HCT116 (cell line): ENCODE measurements at regions not wholly inside any gene's neighbourhood (a gene's known extent, or its start where the extent isn't known, plus 50 kb on each side); places are given as distances from the start of the nearest gene placed in this dataset.

Experiments used
- ATAC-seq: fragments of 200-7000 bp; cut with Tn5 transposase; 2 replicates; pipeline ENCODE4 v1.9.1; 2020; ENCODE audit warnings: mild to moderate bottlenecking, moderate library complexity
- BruUV-seq: library from RNA; stranded (reverse); fragments of 400-500 nt; replicated peaks from 2 replicates; lab custom pipeline; 2021; lab: Mats Ljungman, UMichigan
- CTCF ChIA-PET: fragments of 300-600 bp; sonication (Branson Sonifier 250); formaldehyde crosslinking; loops from one replicate; lab custom pipeline; 2021; ENCODE audit warnings: antibody characterized with exemption; lab: Charles Lee
- POLR2A ChIA-PET: fragments of 300-600, 350-600 bp; sonication (Branson Sonifier 250); formaldehyde crosslinking; loops from one replicate; lab custom pipeline; 2021; ENCODE audit warnings: antibody characterized with exemption; lab: Charles Lee
- RAD21 ChIA-PET, 2 experiments: fragments of 300-600 bp; sonication (Branson Sonifier 250); formaldehyde crosslinking; loops; one replicate each; lab custom pipeline; 2023; ENCODE audit warnings: low total read pairs in 2 of 2; ENCODE audit not compliant: uncharacterized antibody in 2 of 2, unreplicated experiment in 2 of 2, low non-redundant PET in 1 of 2; lab: Charles Lee
- DNase-seq: peaks from one replicate; pipeline ENCODE4 v3.0.0-alpha.2; 2010; ENCODE audit warnings: low read depth, low spot score
- H2AFZ ChIP-seq: fragments of 200-600 bp; shearing (Covaris generic), sonication (generic); 2 replicates; pipeline ENCODE4 v1.6.1; 2017; ENCODE audit warnings: low read depth, mixed run types, mixed read lengths, antibody characterized with exemption, low read length; ENCODE audit not compliant: poor library complexity, severe bottlenecking
- H3K27ac ChIP-seq: 2 replicates; pipeline ENCODE4 v1.5.1; 2012; ENCODE audit warnings: low read depth, low read length
- H3K27me3 ChIP-seq: fragments of 200-600 bp; sonication (generic); 2 replicates; pipeline ENCODE4 v1.6.1; 2016; ENCODE audit warnings: mixed run types, low read length, mixed read lengths; ENCODE audit not compliant: insufficient read depth
- H3K36me3 ChIP-seq, 2 experiments: fragments of 200-500 bp in 1 of 2; fragments of 200-600 bp in 1 of 2; sonication (Bioruptor generic) in 1 of 2; sonication (generic) in 1 of 2; 2 replicates each; pipeline versions ENCODE4 v1.5.1 to v1.6.1; 2014 to 2016; ENCODE audit warnings: low read length in 2 of 2, inconsistent platforms in 1 of 2, mixed read lengths in 1 of 2, mixed run types in 1 of 2; ENCODE audit not compliant: insufficient read depth in 2 of 2, control insufficient read depth in 1 of 2
- H3K4me1 ChIP-seq, 2 experiments: fragments of 200-600 bp in 1 of 2; sonication (generic) in 1 of 2; 2 replicates each; pipeline versions ENCODE4 v1.5.1 to v1.6.1; 2012 to 2017; ENCODE audit warnings: low read length in 2 of 2, inconsistent platforms in 1 of 2, mild to moderate bottlenecking in 1 of 2, mixed read lengths in 1 of 2, mixed run types in 1 of 2, moderate library complexity in 1 of 2; ENCODE audit not compliant: insufficient read depth in 2 of 2, control insufficient read depth in 1 of 2
- H3K4me2 ChIP-seq: fragments of 200-600 bp; sonication (generic); 2 replicates; pipeline ENCODE4 v1.6.1; 2017; ENCODE audit warnings: mixed run types, low read length, mixed read lengths
- H3K4me3 ChIP-seq, 2 experiments: fragments of 200-600 bp in 1 of 2; sonication (generic) in 1 of 2; replicated peaks in 1 of 2; 2 replicates each; pipeline ENCODE4 v1.5.1; 2011 to 2016; ENCODE audit warnings: low read length in 2 of 2, control low read depth in 1 of 2, low read depth in 1 of 2, mild to moderate bottlenecking in 1 of 2, mixed read lengths in 1 of 2, mixed run types in 1 of 2
- H3K79me2 ChIP-seq: fragments of 200-600 bp; sonication (generic); 2 replicates; pipeline ENCODE4 v1.6.1; 2017; ENCODE audit warnings: mild to moderate bottlenecking, mixed run types, low read length, moderate library complexity, mixed read lengths; ENCODE audit not compliant: insufficient read depth
- H3K9ac ChIP-seq: fragments of 200-600 bp; sonication (generic); 2 replicates; pipeline ENCODE4 v1.6.1; 2016; ENCODE audit warnings: low read length, mixed read lengths
- H3K9me2 ChIP-seq: fragments of 200-600 bp; sonication (generic), shearing (Covaris generic); 2 replicates; pipeline ENCODE4 v1.6.1; 2017; ENCODE audit warnings: mixed run types, mild to moderate bottlenecking, moderate library complexity; ENCODE audit not compliant: insufficient read depth
- H3K9me3 ChIP-seq, 2 experiments: fragments of 200-500 bp in 1 of 2; fragments of 200-600 bp in 1 of 2; sonication (Bioruptor generic) in 1 of 2; sonication (generic) in 1 of 2; 2 replicates each; pipeline ENCODE4 v1.6.1; 2014 to 2017; ENCODE audit warnings: low read length in 2 of 2, mixed read lengths in 2 of 2, inconsistent platforms in 1 of 2, low read depth in 1 of 2, mild to moderate bottlenecking in 1 of 2, mixed run types in 1 of 2, moderate library complexity in 1 of 2; ENCODE audit not compliant: control insufficient read depth in 1 of 2, insufficient read depth in 1 of 2
- H4K20me1 ChIP-seq: fragments of 200-600 bp; sonication (generic), shearing (Covaris generic); 2 replicates; pipeline ENCODE4 v1.6.1; 2017; ENCODE audit warnings: mixed run types, mild to moderate bottlenecking, moderate library complexity; ENCODE audit not compliant: insufficient read depth
- EGR1 ChIP-seq: IDR thresholded peaks from 2 replicates; pipeline ENCODE4 v1.6.1; 2012; ENCODE audit warnings: low read depth
- EZH2 ChIP-seq: fragments of 200-600 bp; sonication (generic); IDR thresholded peaks from 2 replicates; pipeline ENCODE4 v1.6.1; 2017; ENCODE audit warnings: antibody characterized with exemption, mixed run types
- JUND ChIP-seq: IDR thresholded peaks from 2 replicates; pipeline ENCODE4 v1.6.1; 2012
- RAD21 ChIP-seq: IDR thresholded peaks from 2 replicates; pipeline ENCODE4 v1.6.1; 2012; ENCODE audit warnings: low read depth, mild to moderate bottlenecking
- TCF7L2 ChIP-seq: IDR thresholded peaks from 2 replicates; pipeline ENCODE4 v1.7.0; 2011; ENCODE audit warnings: borderline replicate concordance, inconsistent platforms; ENCODE audit not compliant: insufficient read depth, insufficient read length; ENCODE audit errors: extremely low read depth
- intact Hi-C: fragments of 100-400 bp; cut with micrococcal nuclease; formaldehyde crosslinking; loops from 2 replicates; pipeline ENCODE4 v1.10.0; 2022
- TF ChIP-seq, protein P1 (sequence below), 3 experiments: fragments of 200-600 bp in 1 of 3; sonication (generic) in 1 of 3; IDR thresholded peaks in 2 of 3; conservative IDR thresholded peaks in 1 of 3; 2 replicates each; pipeline ENCODE4 v1.5.1; 2012 to 2017; ENCODE audit warnings: low read depth in 2 of 3, low read length in 2 of 3, antibody characterized with exemption in 1 of 3, borderline replicate concordance in 1 of 3, control low read depth in 1 of 3, mild to moderate bottlenecking in 1 of 3, mixed read lengths in 1 of 3, mixed run types in 1 of 3, moderate library complexity in 1 of 3; ENCODE audit not compliant: insufficient read depth in 1 of 3
- TF ChIP-seq, protein P2 (sequence below): IDR thresholded peaks from 2 replicates; pipeline ENCODE4 v1.6.1; 2012
- TF ChIP-seq, protein P3 (sequence below): IDR thresholded peaks from 2 replicates; pipeline ENCODE4 v1.6.1; 2012

DNA sequence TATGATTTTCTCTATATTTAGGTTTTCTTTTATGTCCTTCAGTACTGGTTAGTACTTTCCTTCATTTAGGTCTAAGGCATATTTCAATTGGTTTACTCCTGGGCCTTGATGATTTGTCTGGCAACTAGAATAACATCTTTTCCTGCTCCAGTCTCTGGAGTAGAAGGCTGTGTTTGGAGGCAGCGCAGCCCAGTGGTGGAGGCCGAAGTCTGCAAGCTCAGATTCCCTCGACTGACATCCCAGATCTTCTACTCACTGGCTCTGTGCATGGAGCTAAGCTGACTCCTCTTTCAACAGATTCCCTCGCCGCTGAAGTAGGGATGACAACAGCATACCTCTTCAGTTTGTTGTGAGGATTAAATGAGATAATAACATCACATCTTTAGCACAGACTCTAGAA is 141.0 kb downstream of the RAP2A start:
- Histone ChIP-seq H2AFZ (peak overlapping the region; percentile 37), H4K20me1 (no peaks in the 10 kb centered on the region), H3K27ac (no peak overlapping the region)
- ChIA-PET RAD21 (no interaction called here), POLR2A (no interaction called here)
- no peak for TF ChIP-seq EZH2
- TF ChIP-seq JUND: no peak
- TF ChIP-seq, protein P1, sequence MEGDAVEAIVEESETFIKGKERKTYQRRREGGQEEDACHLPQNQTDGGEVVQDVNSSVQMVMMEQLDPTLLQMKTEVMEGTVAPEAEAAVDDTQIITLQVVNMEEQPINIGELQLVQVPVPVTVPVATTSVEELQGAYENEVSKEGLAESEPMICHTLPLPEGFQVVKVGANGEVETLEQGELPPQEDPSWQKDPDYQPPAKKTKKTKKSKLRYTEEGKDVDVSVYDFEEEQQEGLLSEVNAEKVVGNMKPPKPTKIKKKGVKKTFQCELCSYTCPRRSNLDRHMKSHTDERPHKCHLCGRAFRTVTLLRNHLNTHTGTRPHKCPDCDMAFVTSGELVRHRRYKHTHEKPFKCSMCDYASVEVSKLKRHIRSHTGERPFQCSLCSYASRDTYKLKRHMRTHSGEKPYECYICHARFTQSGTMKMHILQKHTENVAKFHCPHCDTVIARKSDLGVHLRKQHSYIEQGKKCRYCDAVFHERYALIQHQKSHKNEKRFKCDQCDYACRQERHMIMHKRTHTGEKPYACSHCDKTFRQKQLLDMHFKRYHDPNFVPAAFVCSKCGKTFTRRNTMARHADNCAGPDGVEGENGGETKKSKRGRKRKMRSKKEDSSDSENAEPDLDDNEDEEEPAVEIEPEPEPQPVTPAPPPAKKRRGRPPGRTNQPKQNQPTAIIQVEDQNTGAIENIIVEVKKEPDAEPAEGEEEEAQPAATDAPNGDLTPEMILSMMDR (IDR thresholded peaks at IDR 0.05 in 2 of 3, conservative IDR thresholded peaks at IDR 0.05 in 1 of 3; ENCODE audit: borderline replicate concordance in 1 of 3, insufficient read depth in 1 of 3, low read depth in 2 of 3, low read length in 2 of 3): peak; percentile 34 to 72 (median 62); a peak in 5 of 6 replicates
- no peak for TF ChIP-seq EGR1
- TF ChIP-seq RAD21: peak; percentile 77
- TF ChIP-seq, all 23 proteins: peak for 2
- no TSS peak for BruUV-seq
- peak; percentile 91 for ATAC-seq
- no peaks in the 10 kb centered on the region for H3K27me3 ChIP-seq
- DNase-seq: peak; percentile 31
- no peak overlapping the region for H3K4me3 ChIP-seq
- CTCF ChIA-PET: interaction anchor here (0.9 to 2.0 kb wide), 3 partner anchors 142 to 557 kb away, joined by 3 to 6 read pairs (median 5); no protein-coding TSS in a partner anchor
- H3K79me2 ChIP-seq: no peaks in the 10 kb centered on the region
- intact Hi-C loops: loop anchor here (5.0 kb wide), 1 partner anchor 558 kb away; no protein-coding TSS in a partner anchor
- H3K4me1 ChIP-seq: no peaks in the 10 kb centered on the region
- H3K9me3 ChIP-seq: no peaks in the 10 kb centered on the region
- no peak overlapping the region for H3K9ac ChIP-seq
- no peak overlapping the region for H3K4me2 ChIP-seq
- H3K36me3 ChIP-seq: no peaks in the 10 kb centered on the region
- H3K9me2 ChIP-seq: no peaks in the 10 kb centered on the region

DNA sequence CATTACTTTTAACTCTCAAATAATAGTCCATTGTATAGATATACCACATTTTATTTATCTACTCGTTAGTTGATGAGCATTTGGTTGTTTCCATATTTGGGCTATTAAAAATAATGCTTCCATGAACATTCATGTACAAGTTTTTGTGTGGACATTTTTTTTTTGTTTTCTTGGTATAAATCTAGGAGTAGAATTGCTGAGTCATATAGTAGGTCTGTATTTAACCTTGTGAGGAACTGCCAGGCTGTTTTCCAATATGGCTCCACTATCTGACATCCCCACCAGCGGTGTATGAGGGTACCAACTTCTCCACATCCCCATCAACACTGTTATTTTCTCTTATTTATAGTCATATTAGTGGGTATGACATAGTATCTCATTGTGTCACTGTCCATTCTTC is 143.1 kb downstream of the RAP2A start:
- Histone ChIP-seq H3K27ac (no peak overlapping the region), H3K4me3 (no peak overlapping the region), H3K9me2 (no peaks in the 10 kb centered on the region), H3K9me3 (no peaks in the 10 kb centered on the region), H3K79me2 (no peaks in the 10 kb centered on the region), H3K36me3 (no peaks in the 10 kb centered on the region), H3K4me1 (no peaks in the 10 kb centered on the region), H3K27me3 (no peaks in the 10 kb centered on the region), H2AFZ (no peak overlapping the region), H3K4me2 (no peak overlapping the region), H4K20me1 (no peaks in the 10 kb centered on the region), H3K9ac (no peak overlapping the region)
- DNase-seq: no peak
- RAD21 ChIA-PET: no interaction called here
- POLR2A ChIA-PET: no interaction called here
- intact Hi-C loops: no loop called here
- no TSS peak for BruUV-seq
- TF ChIP-seq TCF7L2 (no peak), JUND (no peak)
- TF ChIP-seq, protein P2, sequence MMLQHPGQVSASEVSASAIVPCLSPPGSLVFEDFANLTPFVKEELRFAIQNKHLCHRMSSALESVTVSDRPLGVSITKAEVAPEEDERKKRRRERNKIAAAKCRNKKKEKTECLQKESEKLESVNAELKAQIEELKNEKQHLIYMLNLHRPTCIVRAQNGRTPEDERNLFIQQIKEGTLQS: no peak
- TF ChIP-seq, protein P1 (IDR thresholded peaks at IDR 0.05 in 2 of 3, conservative IDR thresholded peaks at IDR 0.05 in 1 of 3; ENCODE audit: borderline replicate concordance in 1 of 3, insufficient read depth in 1 of 3, low read depth in 2 of 3, low read length in 2 of 3): no peak
- TF ChIP-seq, protein P3, sequence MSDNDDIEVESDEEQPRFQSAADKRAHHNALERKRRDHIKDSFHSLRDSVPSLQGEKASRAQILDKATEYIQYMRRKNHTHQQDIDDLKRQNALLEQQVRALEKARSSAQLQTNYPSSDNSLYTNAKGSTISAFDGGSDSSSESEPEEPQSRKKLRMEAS: no peak
- no peak for ATAC-seq
- CTCF ChIA-PET: no interaction called here
